HG02981 (cell line): ENCODE measurements at regions not wholly inside any gene's neighbourhood (a gene's known extent, or its start where the extent isn't known, plus 50 kb on each side); places are given as distances from the start of the nearest gene placed in this dataset.

Experiments used
- ATAC-seq: cut with Tn5 transposase; IDR thresholded peaks from one replicate; pipeline ENCODE4 v1.9.1; 2021; ENCODE audit warnings: mild to moderate bottlenecking, moderate library complexity; ENCODE audit not compliant: unreplicated experiment

GRCh38 chrX:38886112-38886511, 84.9 kb downstream of the MID1IP1 start:
- ATAC-seq, result no peak

- no peak for ATAC-seq
Observed at GRCh38 chrX:38887222-38887621, 86.0 kb downstream of the MID1IP1 start.

DNA sequence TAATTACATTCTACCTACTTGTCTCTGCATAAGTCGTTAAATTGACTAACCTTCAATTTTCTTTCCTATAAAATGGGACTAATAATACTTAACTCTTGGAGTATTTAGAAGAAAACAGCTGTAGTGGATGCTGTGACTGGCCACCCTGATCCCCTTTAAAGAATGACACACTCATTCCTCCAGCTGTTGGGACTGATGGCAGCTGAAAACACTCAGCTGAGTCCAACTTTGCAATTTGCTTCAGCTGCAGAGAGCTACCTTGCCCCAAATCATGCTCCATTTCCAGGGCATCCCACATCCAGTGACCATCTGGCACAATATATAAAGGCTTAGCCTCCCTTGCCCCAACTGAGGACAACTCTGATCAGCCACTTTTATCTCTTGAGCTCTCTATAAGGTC, 89.1 kb downstream of the MID1IP1 start:
- ATAC-seq, result no peak

GRCh38 chrX:38890963-38891362, 89.7 kb downstream of the MID1IP1 start:
- no peak for ATAC-seq

GRCh38 chrX:38891641-38892413, 90.6 kb downstream of the MID1IP1 start:
- peak; percentile 96 for ATAC-seq

DNA sequence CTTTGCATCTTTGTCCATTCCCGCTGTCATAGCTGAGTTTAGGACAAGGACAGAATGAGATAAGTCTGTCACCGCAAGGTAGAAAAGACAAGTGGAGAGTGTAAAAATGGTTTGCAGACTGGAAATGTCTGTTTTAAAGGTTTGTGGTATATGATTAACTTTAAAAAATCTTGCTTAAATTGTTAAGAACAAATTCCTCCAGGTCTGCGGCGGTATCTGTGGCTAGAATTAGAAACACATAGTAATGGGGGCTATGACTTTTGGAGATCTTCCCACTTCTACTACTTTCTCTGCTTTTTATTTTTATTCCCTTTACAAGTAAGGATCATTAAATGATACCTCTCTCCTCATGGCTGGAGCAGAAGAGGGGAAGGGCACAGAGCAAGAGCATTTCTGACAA, 92.2 kb downstream of the MID1IP1 start:
- ATAC-seq, result no peak

GRCh38 chrX:38895775-38896174, 94.5 kb downstream of the MID1IP1 start:
- ATAC-seq, result no peak

DNA sequence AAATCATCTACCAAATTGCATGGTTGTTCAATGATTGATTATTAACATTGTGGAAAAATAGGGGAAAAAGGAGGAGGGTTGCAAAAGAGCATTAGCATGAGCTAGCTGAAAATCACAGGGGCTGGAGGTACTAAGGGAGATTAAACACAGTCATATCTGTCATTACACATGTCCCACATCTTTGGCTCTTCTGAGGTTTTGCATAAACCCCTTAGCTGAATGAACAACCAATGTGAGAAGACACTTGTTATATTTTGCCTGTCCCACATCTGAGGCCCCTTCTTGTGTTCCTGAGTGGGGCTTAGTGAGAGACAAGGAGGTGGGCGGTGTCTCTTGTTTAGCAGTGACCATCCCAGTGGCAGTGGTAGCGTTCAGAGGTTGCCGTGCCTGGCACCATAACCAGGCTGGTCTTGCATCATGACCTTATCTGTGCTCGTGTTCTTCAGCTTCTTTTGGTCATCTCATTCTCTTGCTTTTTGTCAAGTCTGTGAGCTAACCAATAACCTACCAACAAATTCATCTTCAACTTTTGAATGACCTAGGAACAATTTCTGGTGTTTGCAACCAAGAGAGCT, 95.6 kb downstream of the MID1IP1 start:
- peak; percentile 75 for ATAC-seq

DNA sequence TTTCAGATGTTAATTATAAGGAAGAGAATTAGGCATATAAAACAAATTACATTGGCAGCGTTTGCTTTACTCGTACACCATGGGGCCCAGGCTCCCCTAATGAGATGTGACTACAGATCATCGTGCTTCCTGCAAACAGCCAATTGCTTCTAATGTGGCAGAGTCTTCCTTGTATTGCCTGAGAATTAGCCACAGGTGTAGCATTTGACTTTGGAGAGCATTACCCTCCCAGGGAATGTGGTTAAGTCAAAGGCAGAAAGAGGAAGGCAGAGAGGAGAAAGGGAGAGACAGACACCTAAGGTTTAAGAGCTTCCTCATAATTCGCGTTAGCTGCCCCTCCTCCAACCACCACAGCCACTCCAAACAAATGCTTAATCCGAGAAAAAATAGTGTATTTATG, 97.0 kb downstream of the MID1IP1 start:
- ATAC-seq, result no peak

- ATAC-seq, result no peak
Observed at GRCh38 chrX:38899650-38900049, 98.4 kb downstream of the MID1IP1 start.

- ATAC-seq, result no peak
Observed at GRCh38 chrX:38900719-38901118, 99.5 kb downstream of the MID1IP1 start.

DNA sequence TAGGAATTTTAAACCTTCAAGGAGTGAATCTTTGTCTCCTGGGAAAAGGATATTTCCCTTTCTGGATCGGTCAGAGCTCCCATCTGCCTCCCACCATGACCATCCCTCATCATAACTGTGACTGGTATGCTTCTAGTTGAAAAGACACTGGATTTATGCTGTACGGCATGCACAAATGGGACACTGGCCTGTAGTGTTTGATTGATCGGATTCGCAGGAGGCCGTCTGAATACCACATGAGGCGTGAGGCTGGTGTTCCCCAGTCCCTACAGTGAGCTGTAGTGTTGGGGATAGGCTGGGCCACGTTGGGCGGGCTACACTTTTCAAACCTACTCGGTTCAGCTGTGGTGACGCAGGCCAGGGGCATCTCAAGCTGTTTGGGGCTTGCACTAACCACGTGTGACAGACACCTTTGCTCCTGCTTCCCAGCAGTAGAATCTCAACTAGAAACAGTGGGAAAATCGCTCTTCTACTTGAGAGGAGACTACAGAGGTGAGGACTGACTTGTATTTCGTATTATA, 101.8 kb downstream of the MID1IP1 start:
- ATAC-seq, result no peak

GRCh38 chrX:38916801-38917200, 115.5 kb downstream of the MID1IP1 start:
- no peak for ATAC-seq

DNA sequence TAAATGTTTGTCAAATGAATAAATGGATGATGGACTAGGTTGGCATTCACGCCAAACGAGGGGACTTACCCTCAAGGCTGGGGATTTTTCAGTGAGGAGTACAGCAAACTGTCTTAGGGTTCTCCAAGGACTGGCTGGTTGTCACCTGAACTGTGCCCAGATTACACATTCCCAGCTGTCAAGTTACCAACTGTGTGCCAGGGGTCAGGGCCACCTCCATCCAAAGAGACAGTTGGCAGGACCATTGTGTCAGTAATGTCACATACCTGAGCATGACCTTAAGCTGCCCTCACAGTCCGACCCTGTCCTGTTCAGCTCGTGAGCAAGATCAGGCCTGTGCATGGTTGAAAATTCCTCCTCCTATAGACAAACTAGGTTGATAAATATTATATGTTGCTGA, 116.7 kb downstream of the MID1IP1 start:
- no peak for ATAC-seq

- ATAC-seq, result no peak
Observed at GRCh38 chrX:38919202-38919601, 117.9 kb downstream of the MID1IP1 start.

GRCh38 chrX:38919853-38920528, 118.7 kb downstream of the MID1IP1 start:
- no peak for ATAC-seq

GRCh38 chrX:38923451-38923969, 122.3 kb downstream of the MID1IP1 start:
- ATAC-seq, result peak; percentile 49

GRCh38 chrX:38927592-38927991, 126.3 kb downstream of the MID1IP1 start:
- ATAC-seq, result no peak

GRCh38 chrX:38929966-38930421, 128.7 kb downstream of the MID1IP1 start:
- no peak for ATAC-seq

GRCh38 chrX:38930474-38930873, 129.2 kb downstream of the MID1IP1 start:
- no peak for ATAC-seq

GRCh38 chrX:38935561-38935960, 134.3 kb downstream of the MID1IP1 start:
- ATAC-seq, result no peak

DNA sequence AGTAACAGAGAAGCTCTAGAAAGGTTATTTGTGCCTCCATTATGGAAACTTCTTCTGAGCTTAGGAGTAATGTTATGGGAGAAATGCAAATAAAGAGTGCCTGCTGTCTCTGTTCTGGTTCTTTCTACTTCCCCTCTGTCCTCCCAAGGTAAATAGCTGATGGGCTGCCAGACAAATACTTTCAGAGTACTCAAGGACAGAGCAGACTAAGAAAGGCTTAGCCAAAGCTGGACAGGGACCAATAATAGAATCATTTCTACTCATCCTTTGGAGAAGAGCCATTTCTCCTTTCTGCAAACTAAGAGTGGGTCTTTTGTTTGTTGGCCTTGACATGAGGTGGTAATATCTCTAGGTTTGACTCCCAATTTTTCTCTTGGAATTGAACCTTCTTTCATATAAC, 136.1 kb downstream of the MID1IP1 start:
- ATAC-seq, result no peak
